Astrocyte (in vitro differentiated cells and primary cell): ENCODE measurements at regions not wholly inside any gene's neighbourhood (a gene's known extent, or its start where the extent isn't known, plus 50 kb on each side); places are given as distances from the start of the nearest gene placed in this dataset.

Source experiments
- DNase-seq: peaks from one replicate; pipeline ENCODE4 v3.0.0-alpha.2; 2010; ENCODE audit warnings: low read depth
- FAIRE-seq: peaks from 2 replicates; lab custom pipeline; 2011; peaks lifted over from hg19 to GRCh38; lab: Jason Lieb, UNC
- H2AFZ ChIP-seq: 2 replicates; pipeline ENCODE4 v1.6.0; 2012; ENCODE audit warnings: low read depth, low read length, inconsistent platforms
- H3K27ac ChIP-seq: 2 replicates; pipeline ENCODE4 v1.5.1; 2011; ENCODE audit warnings: low read depth, low read length, inconsistent platforms
- H3K27me3 ChIP-seq: 2 replicates; pipeline ENCODE4 v1.6.0; 2011; ENCODE audit warnings: low read length, inconsistent platforms; ENCODE audit not compliant: insufficient read depth
- H3K36me3 ChIP-seq: 2 replicates; pipeline ENCODE4 v1.5.1; 2011; ENCODE audit warnings: low read length, inconsistent platforms; ENCODE audit not compliant: insufficient read depth
- H3K4me1 ChIP-seq: 2 replicates; pipeline ENCODE4 v1.5.1; 2011; ENCODE audit warnings: low read length, inconsistent platforms; ENCODE audit not compliant: insufficient read depth
- H3K4me2 ChIP-seq: 2 replicates; pipeline ENCODE4 v1.6.0; 2012; ENCODE audit warnings: low read length, inconsistent platforms
- H3K4me3 ChIP-seq: 2 replicates; pipeline ENCODE4 v1.5.1; 2011; ENCODE audit warnings: low read depth, mild to moderate bottlenecking, low read length, inconsistent platforms; ENCODE audit not compliant: insufficient read depth
- H3K79me2 ChIP-seq: 2 replicates; pipeline ENCODE4 v1.6.0; 2012; ENCODE audit warnings: mild to moderate bottlenecking, low read length, inconsistent platforms; ENCODE audit not compliant: insufficient read depth
- H3K9ac ChIP-seq: 2 replicates; pipeline ENCODE4 v1.6.0; 2012; ENCODE audit warnings: mild to moderate bottlenecking, low read length, inconsistent platforms
- H3K9me3 ChIP-seq: 2 replicates; pipeline ENCODE4 v1.5.1; 2012; ENCODE audit warnings: low read depth, mild to moderate bottlenecking, low read length, inconsistent platforms; ENCODE audit not compliant: insufficient read depth
- H4K20me1 ChIP-seq: 2 replicates; pipeline ENCODE4 v1.6.0; 2012; ENCODE audit warnings: low read length, inconsistent platforms; ENCODE audit not compliant: insufficient read depth
- H3K27ac Mint-ChIP-seq: one replicate; pipeline ENCODE4 v1.8.0; 2021; ENCODE audit warnings: mild to moderate bottlenecking, mixed read lengths; ENCODE audit not compliant: unreplicated experiment
- H3K27me3 Mint-ChIP-seq: one replicate; pipeline ENCODE4 v1.8.0; 2021; ENCODE audit warnings: low read depth, mixed read lengths; ENCODE audit not compliant: unreplicated experiment
- H3K36me3 Mint-ChIP-seq: one replicate; pipeline ENCODE4 v1.8.0; 2021; ENCODE audit warnings: low read depth, mixed read lengths; ENCODE audit not compliant: unreplicated experiment
- H3K4me1 Mint-ChIP-seq: one replicate; pipeline ENCODE4 v1.8.0; 2021; ENCODE audit warnings: low read depth, mixed read lengths; ENCODE audit not compliant: unreplicated experiment
- H3K4me3 Mint-ChIP-seq: one replicate; pipeline ENCODE4 v1.8.0; 2021; ENCODE audit warnings: mild to moderate bottlenecking, moderate library complexity, mixed read lengths; ENCODE audit not compliant: unreplicated experiment
- H3K9me3 Mint-ChIP-seq: one replicate; pipeline ENCODE4 v1.8.0; 2021; ENCODE audit warnings: mild to moderate bottlenecking, mixed read lengths; ENCODE audit not compliant: unreplicated experiment
- EZH2 ChIP-seq: IDR thresholded peaks from 2 replicates; pipeline ENCODE4 v1.6.1; 2012; ENCODE audit warnings: mild to moderate bottlenecking, low read length, inconsistent platforms; ENCODE audit not compliant: insufficient read depth
- TF ChIP-seq, protein P1 (sequence below): IDR thresholded peaks from 2 replicates; pipeline ENCODE4 v1.5.1; 2011; ENCODE audit warnings: low read depth, mild to moderate bottlenecking, inconsistent platforms, low read length, moderate library complexity; ENCODE audit not compliant: insufficient read depth

GRCh38 chr17:53950858-53951250, 128.1 kb downstream of the KIF2B start:
- Histone ChIP-seq H3K4me2 (no peak overlapping the region), H3K9me3 (peaks cover 16% of the 10 kb centered on the region), H4K20me1 (no peaks in the 10 kb centered on the region), H2AFZ (no peak overlapping the region), H3K36me3 (no peaks in the 10 kb centered on the region), H3K27me3 (no peaks in the 10 kb centered on the region), H3K79me2 (no peaks in the 10 kb centered on the region), H3K27ac (no peak overlapping the region), H3K4me1 (no peaks in the 10 kb centered on the region), H3K4me3 (no peak overlapping the region), H3K9ac (no peak overlapping the region)
- Mint-ChIP-seq H3K4me3 (no peak overlapping the region), H3K27ac (no peak overlapping the region), H3K27me3 (no peaks in the 10 kb centered on the region), H3K9me3 (peaks cover 18% of the 10 kb centered on the region), H3K4me1 (no peaks in the 10 kb centered on the region), H3K36me3 (no peaks in the 10 kb centered on the region)
- no peak for DNase-seq
- TF ChIP-seq, protein P1, sequence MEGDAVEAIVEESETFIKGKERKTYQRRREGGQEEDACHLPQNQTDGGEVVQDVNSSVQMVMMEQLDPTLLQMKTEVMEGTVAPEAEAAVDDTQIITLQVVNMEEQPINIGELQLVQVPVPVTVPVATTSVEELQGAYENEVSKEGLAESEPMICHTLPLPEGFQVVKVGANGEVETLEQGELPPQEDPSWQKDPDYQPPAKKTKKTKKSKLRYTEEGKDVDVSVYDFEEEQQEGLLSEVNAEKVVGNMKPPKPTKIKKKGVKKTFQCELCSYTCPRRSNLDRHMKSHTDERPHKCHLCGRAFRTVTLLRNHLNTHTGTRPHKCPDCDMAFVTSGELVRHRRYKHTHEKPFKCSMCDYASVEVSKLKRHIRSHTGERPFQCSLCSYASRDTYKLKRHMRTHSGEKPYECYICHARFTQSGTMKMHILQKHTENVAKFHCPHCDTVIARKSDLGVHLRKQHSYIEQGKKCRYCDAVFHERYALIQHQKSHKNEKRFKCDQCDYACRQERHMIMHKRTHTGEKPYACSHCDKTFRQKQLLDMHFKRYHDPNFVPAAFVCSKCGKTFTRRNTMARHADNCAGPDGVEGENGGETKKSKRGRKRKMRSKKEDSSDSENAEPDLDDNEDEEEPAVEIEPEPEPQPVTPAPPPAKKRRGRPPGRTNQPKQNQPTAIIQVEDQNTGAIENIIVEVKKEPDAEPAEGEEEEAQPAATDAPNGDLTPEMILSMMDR = no peak
- no peak for TF ChIP-seq EZH2
- FAIRE-seq = no peak

- Histone ChIP-seq H3K9me3 (peaks cover 3% of the 10 kb centered on the region), H3K79me2 (no peaks in the 10 kb centered on the region), H3K4me2 (no peak overlapping the region), H3K4me3 (no peak overlapping the region), H3K36me3 (no peaks in the 10 kb centered on the region), H3K27me3 (no peaks in the 10 kb centered on the region), H3K9ac (no peak overlapping the region), H3K4me1 (no peaks in the 10 kb centered on the region), H2AFZ (no peak overlapping the region), H4K20me1 (no peaks in the 10 kb centered on the region), H3K27ac (no peak overlapping the region)
- H3K4me3 Mint-ChIP-seq = no peak overlapping the region
- H3K9me3 Mint-ChIP-seq = no peaks in the 10 kb centered on the region
- TF ChIP-seq EZH2 = no peak
- TF ChIP-seq, protein P1 = no peak
- no peaks in the 10 kb centered on the region for H3K4me1 Mint-ChIP-seq
- FAIRE-seq (no peak), DNase-seq (no peak)
- H3K27ac Mint-ChIP-seq = no peak overlapping the region
- no peaks in the 10 kb centered on the region for H3K36me3 Mint-ChIP-seq
- H3K27me3 Mint-ChIP-seq = no peaks in the 10 kb centered on the region
These were observed 148.6 kb downstream of the KIF2B start for GRCh38 chr17:53971361-53971760.

- H3K36me3 ChIP-seq = no peaks in the 10 kb centered on the region
- H3K27ac ChIP-seq = no peak overlapping the region
- no peaks in the 10 kb centered on the region for H3K9me3 ChIP-seq
- no peak overlapping the region for H2AFZ ChIP-seq
- H3K27me3 ChIP-seq = no peaks in the 10 kb centered on the region
- no peaks in the 10 kb centered on the region for H4K20me1 ChIP-seq
- Mint-ChIP-seq H3K9me3 (peaks cover 2% of the 10 kb centered on the region), H3K4me3 (no peak overlapping the region), H3K27me3 (no peaks in the 10 kb centered on the region), H3K27ac (no peak overlapping the region), H3K4me1 (no peaks in the 10 kb centered on the region), H3K36me3 (no peaks in the 10 kb centered on the region)
- TF ChIP-seq EZH2 = no peak
- TF ChIP-seq, protein P1 = no peak
- H3K79me2 ChIP-seq = no peaks in the 10 kb centered on the region
- H3K4me2 ChIP-seq = no peak overlapping the region
- no peak overlapping the region for H3K9ac ChIP-seq
- DNase-seq (no peak), FAIRE-seq (no peak)
- no peaks in the 10 kb centered on the region for H3K4me1 ChIP-seq
- no peak overlapping the region for H3K4me3 ChIP-seq
These were observed 157.3 kb downstream of the KIF2B start for GRCh38 chr17:53979991-53980390.
